LNCaP clone FGC (cell line): ENCODE measurements at regions not wholly inside any gene's neighbourhood (a gene's known extent, or its start where the extent isn't known, plus 50 kb on each side); places are given as distances from the start of the nearest gene placed in this dataset.

Experiments used
- DNase-seq: peaks from one replicate; pipeline ENCODE4 v3.0.0-alpha.2; 2011; ENCODE audit warnings: low read depth
- H3K4me3 ChIP-seq: 2 replicates; pipeline ENCODE4 v1.5.1; 2011; ENCODE audit warnings: mild to moderate bottlenecking, low read depth, low read length, control low read depth
- TF ChIP-seq, protein P1 (sequence below): IDR thresholded peaks from 2 replicates; pipeline ENCODE4 v1.5.1; 2012; ENCODE audit warnings: mild to moderate bottlenecking; ENCODE audit not compliant: control insufficient read depth, insufficient read depth; ENCODE audit errors: extremely low read depth

GRCh38 chr9:129505270-129505902 lies 115.5 kb downstream of the C9orf50 start:
- DNase-seq = no peak
- no peak overlapping the region for H3K4me3 ChIP-seq
- TF ChIP-seq, protein P1, sequence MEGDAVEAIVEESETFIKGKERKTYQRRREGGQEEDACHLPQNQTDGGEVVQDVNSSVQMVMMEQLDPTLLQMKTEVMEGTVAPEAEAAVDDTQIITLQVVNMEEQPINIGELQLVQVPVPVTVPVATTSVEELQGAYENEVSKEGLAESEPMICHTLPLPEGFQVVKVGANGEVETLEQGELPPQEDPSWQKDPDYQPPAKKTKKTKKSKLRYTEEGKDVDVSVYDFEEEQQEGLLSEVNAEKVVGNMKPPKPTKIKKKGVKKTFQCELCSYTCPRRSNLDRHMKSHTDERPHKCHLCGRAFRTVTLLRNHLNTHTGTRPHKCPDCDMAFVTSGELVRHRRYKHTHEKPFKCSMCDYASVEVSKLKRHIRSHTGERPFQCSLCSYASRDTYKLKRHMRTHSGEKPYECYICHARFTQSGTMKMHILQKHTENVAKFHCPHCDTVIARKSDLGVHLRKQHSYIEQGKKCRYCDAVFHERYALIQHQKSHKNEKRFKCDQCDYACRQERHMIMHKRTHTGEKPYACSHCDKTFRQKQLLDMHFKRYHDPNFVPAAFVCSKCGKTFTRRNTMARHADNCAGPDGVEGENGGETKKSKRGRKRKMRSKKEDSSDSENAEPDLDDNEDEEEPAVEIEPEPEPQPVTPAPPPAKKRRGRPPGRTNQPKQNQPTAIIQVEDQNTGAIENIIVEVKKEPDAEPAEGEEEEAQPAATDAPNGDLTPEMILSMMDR = no peak

- TF ChIP-seq, protein P1 = no peak
- H3K4me3 ChIP-seq = no peak overlapping the region
- DNase-seq = no peak
Measured at GRCh38 chr9:129504404-129504803, 116.5 kb downstream of the C9orf50 start.

DNA sequence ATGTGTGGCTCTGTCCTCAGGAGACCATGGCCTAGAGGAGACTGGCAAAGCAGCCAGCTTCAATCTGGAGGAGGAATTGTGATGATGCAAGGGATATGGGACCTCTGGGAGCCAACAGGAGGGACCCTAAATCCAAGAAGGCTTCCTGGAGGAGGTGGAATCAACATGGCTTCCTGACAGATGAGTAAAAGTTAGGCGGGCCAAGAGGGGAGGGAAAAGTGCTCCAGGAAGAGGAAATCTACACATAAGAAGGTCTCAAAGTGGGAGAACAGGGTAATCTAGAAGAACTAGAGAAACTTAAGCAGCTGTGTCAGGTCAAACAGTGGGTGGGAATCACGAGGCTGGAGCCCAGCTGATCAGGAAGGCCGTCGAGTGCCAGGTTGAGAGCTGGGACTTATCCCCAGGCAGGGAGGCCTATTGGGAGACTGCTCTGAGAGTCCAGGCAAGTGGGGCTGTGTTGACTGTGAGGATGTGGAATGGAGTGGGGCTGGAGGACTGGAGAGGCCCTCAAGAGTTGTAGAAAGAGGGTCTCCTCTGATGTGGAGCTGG lies 119.1 kb downstream of the C9orf50 start:
- TF ChIP-seq, protein P1 = no peak
- no peak for DNase-seq
- H3K4me3 ChIP-seq = no peak overlapping the region

DNA sequence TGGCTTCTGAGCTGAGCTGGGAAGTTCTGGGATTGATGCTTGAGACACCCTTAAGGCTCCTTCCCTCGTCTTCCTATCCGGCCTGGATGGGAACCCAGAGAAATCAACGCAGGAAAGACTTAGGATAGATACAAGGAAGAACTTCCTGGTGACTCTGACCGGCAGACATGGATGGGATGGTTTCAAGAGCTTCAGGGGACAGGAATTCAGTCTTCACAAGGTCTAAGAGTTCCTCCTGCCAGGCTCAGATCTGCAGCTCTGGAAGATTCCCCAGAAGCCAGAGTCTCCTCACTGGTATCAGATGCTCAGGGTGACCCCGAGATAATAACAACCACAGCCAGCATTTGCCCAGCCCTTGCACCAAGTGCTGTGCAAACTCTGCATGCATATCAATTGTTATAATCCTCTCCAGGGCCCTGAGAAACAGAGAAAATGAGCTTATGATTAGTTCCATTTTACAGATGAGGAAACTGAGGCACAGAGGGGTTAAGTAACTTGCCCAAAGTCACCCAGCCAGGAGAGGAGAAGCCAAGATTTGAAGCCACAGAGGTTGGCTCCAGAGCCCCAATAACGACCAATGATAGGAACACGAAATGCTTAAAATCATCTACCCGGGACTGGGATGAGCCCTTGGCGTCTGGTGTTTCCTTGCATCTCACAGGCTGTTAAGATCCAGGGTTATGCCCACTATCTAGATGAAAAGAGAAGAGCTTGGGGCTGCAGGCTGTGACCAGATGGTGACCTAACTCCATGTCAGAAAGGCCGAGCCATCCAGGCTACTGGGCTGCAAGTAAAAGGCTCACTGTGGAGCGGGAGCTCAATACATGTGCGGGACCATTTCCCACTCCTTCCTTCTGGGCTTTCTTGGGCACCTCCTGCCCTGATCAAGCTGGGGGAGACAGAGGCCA lies 119.8 kb downstream of the C9orf50 start:
- no peak overlapping the region for H3K4me3 ChIP-seq
- TF ChIP-seq, protein P1 = no peak
- no peak for DNase-seq

DNA sequence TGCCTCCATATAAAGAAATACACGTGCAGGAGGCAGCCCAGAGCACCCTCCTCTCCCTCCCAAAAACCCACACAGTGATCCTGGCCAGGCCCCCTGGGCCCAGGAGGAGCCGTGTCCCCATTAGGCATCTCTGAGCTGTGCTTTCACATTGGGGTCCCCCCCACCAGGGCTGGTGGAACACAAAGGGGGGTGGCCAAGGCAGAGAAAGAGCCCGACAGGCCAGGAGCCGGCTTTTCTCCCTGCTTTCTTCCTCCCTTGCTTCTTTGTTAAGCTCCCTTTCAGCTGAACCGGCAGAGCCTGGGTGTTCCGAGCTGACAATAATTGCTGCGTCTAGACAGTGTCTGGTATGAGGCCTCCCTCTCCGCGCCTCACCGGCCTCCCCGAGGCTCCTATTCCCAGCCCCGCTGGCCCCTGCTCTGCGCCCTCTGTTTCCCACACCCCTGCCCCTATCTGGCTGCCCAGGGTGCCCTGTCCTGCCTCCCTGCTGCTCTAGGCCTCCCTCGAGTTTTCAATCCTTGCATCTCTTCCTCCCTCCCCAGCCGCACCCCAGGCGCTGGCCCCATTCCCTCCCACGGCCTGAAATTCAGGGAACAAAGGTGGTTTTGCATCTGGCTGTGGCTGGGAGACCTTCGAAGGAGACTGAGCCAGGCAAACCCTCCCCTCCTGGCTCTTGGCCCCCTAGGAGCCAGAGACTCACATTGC lies 120.6 kb downstream of the C9orf50 start:
- DNase-seq = no peak
- no peak overlapping the region for H3K4me3 ChIP-seq
- TF ChIP-seq, protein P1 = no peak

- TF ChIP-seq, protein P1 = no peak
- DNase-seq = no peak
- H3K4me3 ChIP-seq = no peak overlapping the region
Measured at GRCh38 chr9:129498451-129499384, 122.2 kb downstream of the C9orf50 start.
